ENCODE measurements at regions not wholly inside any gene's neighbourhood (a gene's known extent, or its start where the extent isn't known, plus 50 kb on each side); places are given as distances from the start of the nearest gene placed in this dataset.

GRCh38 chr6:133756078-133756695 lies 132.7 kb upstream of the TCF21 start:
- no peak for TF ChIP-seq CTCF (IDR thresholded peaks at IDR 0.05; ENCODE audit: unreplicated experiment)
- Mint-ChIP-seq H3K36me3 (ENCODE audit: insufficient read depth, unreplicated experiment) (no peaks in the 10 kb centered on the region), H3K27me3 (ENCODE audit: unreplicated experiment) (no peaks in the 10 kb centered on the region), H3K9me3 (ENCODE audit: low read depth, unreplicated experiment) (no peaks in the 10 kb centered on the region), H3K27ac (ENCODE audit: unreplicated experiment) (no peak overlapping the region), H3K4me3 (ENCODE audit: low read depth, unreplicated experiment) (no peak overlapping the region), H3K4me1 (ENCODE audit: low read depth, unreplicated experiment) (peaks cover 30% of the 10 kb centered on the region)
- CTCF ChIA-PET: interaction anchor here (0.6 kb wide), 1 partner anchor 12 kb away, joined by 3 read pairs; no protein-coding TSS in a partner anchor
- no TSS peak for BruUV-seq (replicated peaks)
- intact Hi-C loops (cut with micrococcal nuclease; ENCODE audit: unreplicated experiment): no loop called here
- DNase-seq: no peak

GRCh38 chr6:133757335-133757734 lies 131.6 kb upstream of the TCF21 start:
- BruUV-seq (replicated peaks): no TSS peak

GRCh38 chr6:133758815-133759335 lies 130.0 kb upstream of the TCF21 start:
- no TSS peak for BruUV-seq (replicated peaks)
- H3K36me3 Mint-ChIP-seq (ENCODE audit: insufficient read depth, unreplicated experiment): no peaks in the 10 kb centered on the region
- no peaks in the 10 kb centered on the region for H3K9me3 Mint-ChIP-seq (ENCODE audit: low read depth, unreplicated experiment)
- CTCF ChIA-PET: no interaction called here
- H3K4me1 Mint-ChIP-seq (ENCODE audit: low read depth, unreplicated experiment): peaks cover 12% of the 10 kb centered on the region
- DNase-seq: no peak
- no peak overlapping the region for H3K4me3 Mint-ChIP-seq (ENCODE audit: low read depth, unreplicated experiment)
- intact Hi-C loops (cut with micrococcal nuclease; ENCODE audit: unreplicated experiment): no loop called here
- no peak for TF ChIP-seq CTCF (IDR thresholded peaks at IDR 0.05; ENCODE audit: unreplicated experiment)
- no peak overlapping the region for H3K27ac Mint-ChIP-seq (ENCODE audit: unreplicated experiment)
- no peaks in the 10 kb centered on the region for H3K27me3 Mint-ChIP-seq (ENCODE audit: unreplicated experiment)

More at GRCh38 chr6:133757335-133757734, 131.6 kb upstream of the TCF21 start:
- TF ChIP-seq CTCF (IDR thresholded peaks at IDR 0.05; ENCODE audit: unreplicated experiment): no peak
- CTCF ChIA-PET: interaction anchor here (0.6 to 1.2 kb wide), 3 partner anchors 15 to 594 kb away, joined by 3 read pairs; no protein-coding TSS in a partner anchor
- H3K4me3 Mint-ChIP-seq (ENCODE audit: low read depth, unreplicated experiment): no peak overlapping the region
- H3K36me3 Mint-ChIP-seq (ENCODE audit: insufficient read depth, unreplicated experiment): no peaks in the 10 kb centered on the region
- DNase-seq: no peak
- H3K27me3 Mint-ChIP-seq (ENCODE audit: unreplicated experiment): no peaks in the 10 kb centered on the region
- peaks cover 24% of the 10 kb centered on the region for H3K4me1 Mint-ChIP-seq (ENCODE audit: low read depth, unreplicated experiment)
- no peak overlapping the region for H3K27ac Mint-ChIP-seq (ENCODE audit: unreplicated experiment)
- intact Hi-C loops (cut with micrococcal nuclease; ENCODE audit: unreplicated experiment): no loop called here
- no peaks in the 10 kb centered on the region for H3K9me3 Mint-ChIP-seq (ENCODE audit: low read depth, unreplicated experiment)

DNA sequence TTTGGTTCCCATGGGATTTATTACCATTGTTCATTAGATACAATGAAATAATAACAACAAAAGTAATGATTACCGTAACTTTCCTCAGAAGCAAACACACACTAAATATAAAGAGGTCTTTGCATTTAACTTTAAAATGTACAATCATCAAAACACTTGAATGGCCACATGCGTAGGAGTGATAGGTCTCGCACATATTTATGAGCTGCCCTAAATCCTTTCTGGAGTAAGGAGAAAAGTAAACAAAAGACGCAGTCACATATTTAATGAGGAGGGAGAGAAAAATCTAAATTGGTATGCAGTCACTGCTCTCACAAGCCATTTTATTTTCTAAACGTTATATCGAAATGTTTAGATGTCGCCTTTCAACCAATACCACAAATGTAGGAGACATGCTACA lies 129.4 kb upstream of the TCF21 start:
- H3K36me3 Mint-ChIP-seq (ENCODE audit: insufficient read depth, unreplicated experiment): no peaks in the 10 kb centered on the region
- H3K4me3 Mint-ChIP-seq (ENCODE audit: low read depth, unreplicated experiment): no peak overlapping the region
- no TSS peak for BruUV-seq (replicated peaks)
- peaks cover 18% of the 10 kb centered on the region for H3K4me1 Mint-ChIP-seq (ENCODE audit: low read depth, unreplicated experiment)
- no peak overlapping the region for H3K27ac Mint-ChIP-seq (ENCODE audit: unreplicated experiment)
- CTCF ChIA-PET: no interaction called here
- intact Hi-C loops (cut with micrococcal nuclease; ENCODE audit: unreplicated experiment): no loop called here
- DNase-seq: no peak
- no peaks in the 10 kb centered on the region for H3K9me3 Mint-ChIP-seq (ENCODE audit: low read depth, unreplicated experiment)
- no peak for TF ChIP-seq CTCF (IDR thresholded peaks at IDR 0.05; ENCODE audit: unreplicated experiment)
- no peaks in the 10 kb centered on the region for H3K27me3 Mint-ChIP-seq (ENCODE audit: unreplicated experiment)

Measured in Calu3 (cell line).